ENCODE measurements at regions not wholly inside any gene's neighbourhood (a gene's known extent, or its start where the extent isn't known, plus 50 kb on each side); places are given as distances from the start of the nearest gene placed in this dataset.

DNA sequence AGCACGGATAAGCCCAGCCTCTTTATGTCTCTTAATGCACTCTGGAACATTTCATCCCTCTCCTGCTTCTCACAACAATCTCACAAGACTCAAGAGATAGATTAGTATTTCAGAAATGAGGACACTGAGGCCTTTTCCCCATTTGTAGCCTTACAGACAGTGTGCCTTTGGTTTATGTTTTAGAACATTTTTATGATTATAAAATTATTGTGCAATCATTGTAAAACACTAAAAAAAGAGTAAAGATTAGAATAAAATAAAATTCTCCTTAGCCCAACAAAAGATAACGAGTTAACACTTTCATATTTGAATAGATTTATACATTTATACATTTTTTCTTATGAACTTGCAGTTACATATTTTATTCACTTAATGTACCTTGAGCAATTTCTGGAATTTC is 748.7 kb downstream of the TRIML1 start:
- no peak for DNase-seq (ENCODE audit: insufficient read length)
- TF ChIP-seq TAF1 (IDR thresholded peaks at IDR 0.05; ENCODE audit: borderline replicate concordance, low read depth, low read length) (no peak), POLR2A (IDR thresholded peaks at IDR 0.05; ENCODE audit: low read depth, low read length) (no peak), POLR2AphosphoS5 (IDR thresholded peaks at IDR 0.05; ENCODE audit: low read depth, low read length) (no peak)
- FAIRE-seq, result no peak

DNA sequence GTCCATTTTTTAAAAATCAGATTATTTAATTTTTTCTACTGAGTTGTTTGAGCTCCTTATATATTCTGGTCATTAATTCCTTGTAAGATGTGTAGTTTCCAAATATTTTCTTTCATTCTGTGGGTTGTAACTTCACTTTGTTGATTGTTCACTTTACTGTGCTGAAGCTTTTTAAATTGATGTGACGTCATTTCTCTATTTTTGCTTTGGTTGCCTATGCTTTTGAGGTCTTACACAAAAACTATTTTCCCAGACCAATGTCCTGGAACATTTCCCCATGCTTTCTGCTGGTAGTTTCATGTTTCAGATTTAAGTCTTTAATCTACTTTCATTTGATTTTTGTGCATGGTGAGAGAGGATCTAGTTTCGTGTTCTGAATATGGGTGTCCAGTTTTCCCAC is 753.6 kb downstream of the TRIML1 start:
- no peak for TF ChIP-seq POLR2AphosphoS5 (IDR thresholded peaks at IDR 0.05; ENCODE audit: low read depth, low read length)
- no peak for TF ChIP-seq POLR2A (IDR thresholded peaks at IDR 0.05; ENCODE audit: low read depth, low read length)
- TF ChIP-seq TAF1 (IDR thresholded peaks at IDR 0.05; ENCODE audit: borderline replicate concordance, low read depth, low read length), result no peak
- no peak for FAIRE-seq
- DNase-seq (ENCODE audit: insufficient read length), result no peak

DNA sequence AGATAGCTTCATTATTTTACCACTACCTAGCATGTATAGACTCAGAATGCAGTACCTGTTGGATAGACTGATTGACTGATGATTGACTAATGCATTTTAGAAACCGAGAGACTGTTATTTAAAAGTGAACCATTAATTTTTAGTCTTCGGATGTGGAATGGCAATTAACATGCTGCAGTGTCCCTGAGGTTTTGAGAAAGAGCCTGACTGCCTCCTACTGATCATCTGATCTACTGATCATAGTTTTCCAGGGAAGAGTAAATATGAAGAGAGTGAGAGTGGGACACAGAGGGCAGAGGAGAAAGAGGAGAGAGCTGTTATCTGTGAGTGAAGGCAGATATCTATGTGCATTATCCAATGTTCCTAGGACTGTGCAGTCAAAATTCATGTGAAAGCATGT is 764.7 kb downstream of the TRIML1 start:
- FAIRE-seq (no peak), DNase-seq (ENCODE audit: insufficient read length) (no peak)
- TF ChIP-seq TAF1 (IDR thresholded peaks at IDR 0.05; ENCODE audit: borderline replicate concordance, low read depth, low read length) (no peak), POLR2A (IDR thresholded peaks at IDR 0.05; ENCODE audit: low read depth, low read length) (no peak), POLR2AphosphoS5 (IDR thresholded peaks at IDR 0.05; ENCODE audit: low read depth, low read length) (no peak)

DNA sequence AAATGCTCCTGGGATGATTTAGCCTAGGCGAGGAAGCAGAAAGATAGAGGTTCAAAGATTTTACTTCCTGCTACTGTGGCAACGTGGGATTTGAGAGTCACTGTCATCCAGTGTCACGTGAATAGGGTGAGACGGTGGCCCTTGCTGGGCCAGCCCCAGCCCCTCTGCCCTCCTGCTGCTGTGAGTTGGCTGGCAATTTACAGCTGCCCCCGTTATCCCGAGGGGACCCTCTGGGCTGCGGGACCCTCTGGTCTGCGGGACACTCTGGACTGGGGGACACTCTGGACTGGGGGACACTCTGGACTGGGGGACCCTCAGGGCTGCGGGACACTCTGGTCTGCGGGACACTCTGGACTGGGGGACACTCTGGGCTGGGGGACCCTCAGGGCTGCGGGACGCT is 765.4 kb downstream of the TRIML1 start:
- no peak for FAIRE-seq
- DNase-seq (ENCODE audit: insufficient read length), result no peak
- TF ChIP-seq POLR2A (IDR thresholded peaks at IDR 0.05; ENCODE audit: low read depth, low read length) (no peak), TAF1 (IDR thresholded peaks at IDR 0.05; ENCODE audit: borderline replicate concordance, low read depth, low read length) (no peak)

DNA sequence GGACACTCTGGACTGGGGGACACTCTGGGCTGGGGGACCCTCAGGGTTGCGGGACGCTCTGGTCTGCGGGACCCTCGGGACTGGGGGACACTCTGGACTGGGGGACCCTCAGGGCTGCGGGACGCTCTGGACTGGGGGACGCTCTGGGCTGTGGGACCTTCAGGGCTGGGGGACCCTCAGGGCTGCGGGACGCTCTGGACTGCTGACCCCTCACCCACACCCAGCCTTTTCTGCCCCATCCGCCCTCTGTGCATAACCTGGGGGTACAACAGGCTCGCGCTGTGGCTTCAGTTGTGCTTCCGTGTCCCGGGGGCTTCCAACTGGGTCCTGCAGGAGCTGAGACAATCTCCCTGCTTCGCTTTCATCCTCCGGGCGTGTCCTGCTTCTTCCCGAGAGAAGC is 766.0 kb downstream of the TRIML1 start:
- no peak for DNase-seq (ENCODE audit: insufficient read length)
- TF ChIP-seq TAF1 (IDR thresholded peaks at IDR 0.05; ENCODE audit: borderline replicate concordance, low read depth, low read length) (no peak), POLR2A (IDR thresholded peaks at IDR 0.05; ENCODE audit: low read depth, low read length) (no peak), POLR2AphosphoS5 (IDR thresholded peaks at IDR 0.05; ENCODE audit: low read depth, low read length) (no peak)
- no peak for FAIRE-seq

DNA sequence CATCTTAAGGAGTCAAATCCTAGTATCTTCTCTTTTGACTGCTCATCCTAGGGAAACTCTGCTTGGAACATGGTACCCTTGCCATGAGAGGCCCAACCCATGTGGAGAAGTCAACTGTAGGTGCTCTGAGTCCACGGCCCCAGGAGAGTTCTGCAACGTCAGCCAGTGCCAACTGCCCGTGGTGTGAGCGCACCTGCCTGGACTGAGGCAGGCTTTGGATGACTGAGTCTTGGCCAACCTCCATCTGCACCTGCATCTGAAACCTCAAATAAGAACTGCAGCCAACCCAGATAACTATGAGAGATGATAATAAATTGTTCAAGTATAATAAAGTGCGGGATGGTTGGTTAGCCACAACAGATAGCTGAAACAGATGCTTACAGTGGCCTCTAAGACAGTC is 772.0 kb downstream of the TRIML1 start:
- FAIRE-seq (no peak), DNase-seq (ENCODE audit: insufficient read length) (no peak)
- no peak for TF ChIP-seq POLR2AphosphoS5 (IDR thresholded peaks at IDR 0.05; ENCODE audit: low read depth, low read length)
- no peak for TF ChIP-seq TAF1 (IDR thresholded peaks at IDR 0.05; ENCODE audit: borderline replicate concordance, low read depth, low read length)

DNA sequence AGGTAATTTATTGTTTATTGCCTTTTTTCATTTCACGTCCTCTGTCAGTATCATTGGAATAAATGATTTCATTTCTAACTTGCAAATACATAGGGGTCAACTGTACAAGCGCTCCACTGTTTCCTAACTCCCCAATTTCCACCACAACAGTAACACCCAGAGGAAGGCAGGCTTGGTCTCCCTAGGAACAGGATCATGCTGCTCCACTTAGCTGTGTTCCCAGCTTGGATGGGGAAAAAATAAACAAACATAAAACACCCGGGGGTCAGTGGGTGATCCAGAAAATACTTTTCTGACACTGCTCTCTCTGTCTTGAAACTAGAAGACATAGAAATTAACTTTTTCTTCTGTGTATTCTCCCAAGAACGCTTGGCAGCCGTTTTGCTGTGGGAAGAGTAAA is 772.5 kb downstream of the TRIML1 start:
- FAIRE-seq (no peak), DNase-seq (ENCODE audit: insufficient read length) (no peak)
- TF ChIP-seq POLR2A (IDR thresholded peaks at IDR 0.05; ENCODE audit: low read depth, low read length) (no peak), TAF1 (IDR thresholded peaks at IDR 0.05; ENCODE audit: borderline replicate concordance, low read depth, low read length) (no peak), POLR2AphosphoS5 (IDR thresholded peaks at IDR 0.05; ENCODE audit: low read depth, low read length) (no peak)

DNA sequence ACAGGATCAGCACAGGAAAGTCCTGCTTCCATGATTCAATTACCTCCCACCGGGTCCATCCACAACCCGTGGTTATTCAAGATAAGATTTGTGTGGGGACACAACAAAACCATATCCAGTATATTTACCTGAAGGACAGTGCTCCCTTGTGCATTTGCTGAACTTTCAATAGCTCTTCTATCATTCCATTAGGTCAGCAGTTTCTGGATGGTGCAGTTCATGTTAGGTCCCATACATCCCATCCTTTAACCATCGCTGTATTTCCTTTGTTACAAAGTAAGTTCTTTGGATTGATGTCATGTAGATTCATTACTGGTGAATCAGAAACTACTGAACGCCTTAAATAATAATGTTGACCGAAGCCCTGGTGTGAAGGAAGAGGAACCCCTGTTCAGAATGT is 775.9 kb downstream of the TRIML1 start:
- TF ChIP-seq POLR2AphosphoS5 (IDR thresholded peaks at IDR 0.05; ENCODE audit: low read depth, low read length) (no peak), TAF1 (IDR thresholded peaks at IDR 0.05; ENCODE audit: borderline replicate concordance, low read depth, low read length) (no peak), POLR2A (IDR thresholded peaks at IDR 0.05; ENCODE audit: low read depth, low read length) (no peak)
- FAIRE-seq, result no peak
- DNase-seq (ENCODE audit: insufficient read length), result no peak

DNA sequence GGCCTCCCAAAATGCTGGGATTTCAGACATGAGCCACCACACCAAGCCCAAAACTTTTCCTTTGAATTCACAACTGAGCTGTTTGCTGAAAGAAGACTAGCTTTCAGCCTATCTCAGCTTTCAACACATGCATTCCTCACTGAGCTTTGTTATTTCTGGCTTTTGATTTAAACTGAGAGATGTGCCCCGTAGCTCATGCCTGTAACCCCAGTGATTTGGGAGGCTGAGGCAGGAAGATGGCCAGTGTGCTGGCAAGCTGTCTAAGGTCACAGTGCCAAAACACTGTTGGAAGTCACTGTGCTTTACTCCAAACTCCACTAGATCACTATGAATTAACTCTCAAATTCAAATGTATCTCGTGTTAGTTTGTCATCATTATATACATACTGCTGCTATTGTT is 779.5 kb downstream of the TRIML1 start:
- TF ChIP-seq POLR2AphosphoS5 (IDR thresholded peaks at IDR 0.05; ENCODE audit: low read depth, low read length) (no peak), TAF1 (IDR thresholded peaks at IDR 0.05; ENCODE audit: borderline replicate concordance, low read depth, low read length) (no peak), POLR2A (IDR thresholded peaks at IDR 0.05; ENCODE audit: low read depth, low read length) (no peak)
- DNase-seq (ENCODE audit: insufficient read length), result no peak
- no peak for FAIRE-seq

DNA sequence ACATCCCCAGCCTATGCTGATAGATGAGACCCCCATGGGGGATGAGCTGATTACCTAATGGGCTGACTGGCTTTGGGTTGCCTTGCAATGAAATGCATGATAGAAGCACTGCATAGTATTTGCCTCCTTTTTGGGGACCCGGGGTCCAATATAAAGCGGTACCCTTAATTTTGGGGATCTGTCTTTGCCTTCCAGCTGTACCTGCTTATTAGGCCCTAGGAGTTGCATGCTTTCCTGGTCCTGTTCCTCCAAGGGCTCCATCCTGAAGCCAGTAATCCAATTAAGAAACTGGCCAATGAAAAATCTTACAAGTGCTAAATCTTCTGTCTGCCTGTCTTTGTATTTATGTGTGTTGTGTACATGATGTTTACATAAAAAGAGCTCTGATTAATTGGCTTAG is 791.6 kb downstream of the TRIML1 start:
- no peak for DNase-seq (ENCODE audit: insufficient read length)
- TF ChIP-seq POLR2AphosphoS5 (IDR thresholded peaks at IDR 0.05; ENCODE audit: low read depth, low read length) (no peak), TAF1 (IDR thresholded peaks at IDR 0.05; ENCODE audit: borderline replicate concordance, low read depth, low read length) (no peak), POLR2A (IDR thresholded peaks at IDR 0.05; ENCODE audit: low read depth, low read length) (no peak)
- FAIRE-seq, result no peak

DNA sequence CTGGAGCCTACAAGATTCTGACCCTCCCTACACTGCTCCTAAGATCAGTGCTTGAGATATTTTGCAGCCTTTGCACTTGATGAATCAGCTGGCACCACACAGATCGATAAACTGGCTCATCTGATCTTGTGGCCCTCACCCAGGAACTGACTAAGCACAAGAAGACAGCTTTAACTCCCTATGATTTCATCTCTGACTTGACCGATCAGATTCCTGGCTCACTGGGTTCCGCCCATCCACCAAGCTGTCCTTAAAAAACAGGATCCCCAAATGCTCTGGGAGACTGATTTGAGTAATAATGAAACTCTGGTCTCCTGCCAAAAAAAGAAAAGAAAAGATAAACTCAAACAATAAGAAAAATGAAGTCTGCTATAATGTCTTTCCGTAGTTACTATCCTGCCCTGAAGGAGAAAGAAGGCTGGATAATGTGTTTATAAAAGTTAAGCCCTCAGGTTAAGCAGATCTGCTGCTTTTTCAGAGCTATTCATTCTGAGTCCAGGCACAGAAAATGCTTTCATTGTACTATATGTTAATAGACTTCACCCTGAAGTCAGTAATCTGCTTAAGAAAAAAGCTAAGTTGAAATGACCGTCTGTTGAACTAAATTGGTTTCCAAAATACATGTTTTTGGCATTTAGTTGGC is 795.2 kb downstream of the TRIML1 start:
- FAIRE-seq (no peak), DNase-seq (ENCODE audit: insufficient read length) (no peak)
- TF ChIP-seq POLR2A (IDR thresholded peaks at IDR 0.05; ENCODE audit: low read depth, low read length) (no peak), TAF1 (IDR thresholded peaks at IDR 0.05; ENCODE audit: borderline replicate concordance, low read depth, low read length) (no peak), POLR2AphosphoS5 (IDR thresholded peaks at IDR 0.05; ENCODE audit: low read depth, low read length) (no peak)

DNA sequence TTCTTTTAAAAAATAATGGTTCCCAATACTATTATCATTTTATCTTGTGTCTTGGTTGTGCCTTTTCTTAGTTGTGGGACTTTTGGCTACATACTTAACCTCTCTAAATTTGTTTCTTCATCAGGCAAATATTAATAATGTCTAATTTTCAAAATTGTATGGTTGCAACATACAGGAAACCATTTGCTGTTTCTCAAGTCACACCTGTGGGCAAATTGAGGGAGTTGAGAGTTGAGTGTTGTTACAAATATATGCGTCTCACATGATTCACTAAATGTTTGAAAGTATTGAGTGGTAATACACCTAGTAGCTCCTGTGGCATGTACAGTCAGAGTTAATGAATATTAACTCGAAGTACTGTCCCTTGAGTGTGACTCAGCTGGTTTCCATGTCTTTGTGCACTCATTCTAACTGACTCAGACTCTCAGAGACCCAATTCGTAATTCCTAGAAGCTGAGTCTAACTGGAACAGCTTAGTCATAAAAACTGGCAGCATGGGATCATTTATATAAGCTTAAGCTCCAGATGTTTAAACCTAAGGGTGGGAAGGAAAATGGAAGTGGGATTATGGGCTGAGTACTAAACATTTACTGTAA is 802.4 kb downstream of the TRIML1 start:
- TF ChIP-seq TAF1 (IDR thresholded peaks at IDR 0.05; ENCODE audit: borderline replicate concordance, low read depth, low read length), result no peak
- no peak for TF ChIP-seq POLR2AphosphoS5 (IDR thresholded peaks at IDR 0.05; ENCODE audit: low read depth, low read length)
- no peak for TF ChIP-seq POLR2A (IDR thresholded peaks at IDR 0.05; ENCODE audit: low read depth, low read length)
- DNase-seq (ENCODE audit: insufficient read length), result no peak
- no peak for FAIRE-seq

All from GM12892 (cell line).